ENCODE measurements at regions not wholly inside any gene's neighbourhood (a gene's known extent, or its start where the extent isn't known, plus 50 kb on each side); places are given as distances from the start of the nearest gene placed in this dataset.
"Not testable (repeated sequence)": the region's sequence is repeated elsewhere in the genome, so short reads cannot be mapped to it uniquely, and the experiment has no call there.

- DNase-seq (ENCODE audit: low read depth in 1 of 2, low spot score in 1 of 2): not testable (repeated sequence)
Measured at GRCh38 chr16:88227026-88227721, 155.6 kb upstream of the ZNF469 start.

GRCh38 chr16:88227722-88228482 is 154.9 kb upstream of the ZNF469 start:
- DNase-seq (ENCODE audit: low read depth in 1 of 2, low spot score in 1 of 2): not testable (repeated sequence)

DNA sequence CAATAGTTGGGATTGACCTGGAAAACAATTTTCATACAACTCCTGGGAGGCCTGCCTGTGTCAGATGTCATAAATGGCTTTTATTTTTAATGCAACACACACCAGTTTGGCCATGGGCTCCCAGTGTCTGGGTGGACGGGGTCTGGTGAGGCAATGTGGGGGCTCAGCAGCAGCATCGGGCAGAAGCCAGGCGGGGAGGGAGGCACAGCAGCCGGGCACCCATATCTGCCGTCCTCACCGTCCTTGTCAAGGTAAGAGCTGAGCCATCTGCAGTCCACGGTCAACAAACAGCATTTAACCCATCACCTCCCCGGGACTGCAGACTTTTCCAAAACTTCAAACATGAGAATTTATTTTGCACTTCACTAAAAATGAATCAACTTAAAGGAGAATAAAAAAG is 154.0 kb upstream of the ZNF469 start:
- not testable (repeated sequence) for DNase-seq (ENCODE audit: low read depth in 1 of 2, low spot score in 1 of 2)

DNA sequence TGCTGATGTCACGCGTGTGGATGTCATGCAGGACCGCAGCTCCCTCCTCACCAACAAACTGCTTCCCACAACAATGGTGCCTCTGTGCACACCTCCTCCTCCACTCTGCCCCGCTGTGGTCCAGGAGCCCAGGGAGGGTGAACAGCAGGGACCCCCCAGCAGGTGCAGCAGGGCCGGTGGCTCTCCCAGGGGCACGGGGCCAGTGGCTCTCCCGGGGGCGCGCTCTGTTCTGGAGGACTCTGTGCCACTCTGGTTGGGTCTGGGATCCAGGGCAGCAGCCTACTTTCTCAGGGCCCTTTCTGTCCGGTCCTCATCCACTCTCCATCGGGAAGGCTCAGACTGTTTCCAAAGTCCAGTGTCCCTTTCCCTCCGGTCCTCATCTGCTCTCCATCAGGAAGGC is 153.0 kb upstream of the ZNF469 start:
- DNase-seq (ENCODE audit: low read depth in 1 of 2, low spot score in 1 of 2): not testable (repeated sequence)

- DNase-seq (ENCODE audit: low read depth in 1 of 2, low spot score in 1 of 2): not testable (repeated sequence)
Measured at GRCh38 chr16:88230276-88230966, 152.3 kb upstream of the ZNF469 start.

DNA sequence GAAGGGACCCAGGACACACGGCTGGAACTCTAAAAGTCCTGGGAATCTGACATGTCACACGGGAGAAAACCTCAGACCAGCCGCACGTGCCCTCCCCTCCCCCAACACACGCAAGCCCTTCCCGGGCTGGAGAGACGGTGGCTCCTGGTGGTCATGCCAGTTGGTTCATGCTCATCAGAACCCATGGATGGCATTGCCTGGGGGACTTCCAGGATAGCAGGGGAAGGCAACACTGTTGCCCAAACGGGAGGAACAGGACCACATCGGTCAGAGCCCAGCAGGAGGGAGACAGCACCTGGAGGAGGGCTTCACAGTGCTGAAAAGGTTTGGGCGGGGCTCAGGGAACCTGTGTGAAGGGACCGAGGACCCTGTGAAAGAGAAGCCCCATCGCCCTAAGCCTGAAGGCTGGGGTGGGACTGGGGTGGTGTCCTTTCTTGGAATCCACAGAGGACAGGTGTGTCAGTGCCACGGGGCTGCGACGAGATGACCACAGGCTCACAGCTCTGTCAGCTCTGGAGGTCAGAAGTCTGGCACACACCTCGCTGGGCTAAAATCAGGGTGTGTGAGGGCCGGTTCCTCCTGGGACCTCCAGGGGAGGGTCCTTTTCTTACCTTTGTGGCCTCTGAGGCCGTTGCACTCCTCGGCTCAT is 151.7 kb upstream of the ZNF469 start:
- not testable (repeated sequence) for DNase-seq (ENCODE audit: low read depth in 1 of 2, low spot score in 1 of 2)

- not testable (repeated sequence) for DNase-seq (ENCODE audit: low read depth in 1 of 2, low spot score in 1 of 2)
Measured at GRCh38 chr16:88231839-88232238, 150.9 kb upstream of the ZNF469 start.

DNA sequence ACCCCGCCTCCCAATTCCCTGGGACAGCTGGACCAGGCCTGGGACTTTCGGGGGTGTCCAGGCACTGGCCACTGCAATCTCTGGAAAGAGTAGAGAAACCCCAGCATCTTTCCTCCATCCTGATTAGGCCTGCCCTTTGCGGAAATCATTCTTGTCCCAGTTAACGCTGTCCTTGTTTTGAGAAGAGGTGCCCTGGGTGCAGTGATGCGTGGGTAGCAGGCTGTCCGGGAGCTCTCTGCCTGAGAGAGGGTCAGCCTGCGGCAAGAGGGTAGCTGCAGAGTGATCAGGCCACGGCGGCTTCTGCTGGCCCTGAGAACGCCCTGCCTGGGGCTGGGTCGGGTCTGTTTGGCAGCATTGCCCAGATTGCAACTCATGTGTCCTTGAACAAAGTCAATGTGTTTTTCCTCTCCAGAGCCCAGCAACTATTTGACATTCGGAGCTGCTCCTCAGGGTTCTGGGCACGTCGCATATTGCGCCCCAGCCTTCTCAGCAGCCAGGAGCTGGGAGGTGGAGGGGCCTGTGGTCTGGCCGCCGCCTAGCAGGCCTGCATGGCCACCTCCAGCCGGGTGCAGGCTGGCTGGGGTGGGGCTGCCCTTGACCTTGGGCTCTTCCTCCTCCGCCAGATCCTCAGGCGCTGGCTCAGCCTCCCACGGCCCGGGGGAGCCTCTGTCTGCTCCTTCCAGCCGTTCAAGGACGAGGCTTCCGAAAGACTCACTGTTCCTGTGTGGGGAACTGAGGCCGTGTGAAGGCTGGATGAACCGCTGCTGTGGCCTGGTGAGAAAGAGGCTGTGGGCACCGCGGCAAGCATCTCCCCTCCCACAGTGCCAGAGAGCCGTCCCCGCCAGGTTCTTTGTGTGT is 150.1 kb upstream of the ZNF469 start:
- DNase-seq (ENCODE audit: low read depth in 1 of 2, low spot score in 1 of 2): not testable (repeated sequence)

DNA sequence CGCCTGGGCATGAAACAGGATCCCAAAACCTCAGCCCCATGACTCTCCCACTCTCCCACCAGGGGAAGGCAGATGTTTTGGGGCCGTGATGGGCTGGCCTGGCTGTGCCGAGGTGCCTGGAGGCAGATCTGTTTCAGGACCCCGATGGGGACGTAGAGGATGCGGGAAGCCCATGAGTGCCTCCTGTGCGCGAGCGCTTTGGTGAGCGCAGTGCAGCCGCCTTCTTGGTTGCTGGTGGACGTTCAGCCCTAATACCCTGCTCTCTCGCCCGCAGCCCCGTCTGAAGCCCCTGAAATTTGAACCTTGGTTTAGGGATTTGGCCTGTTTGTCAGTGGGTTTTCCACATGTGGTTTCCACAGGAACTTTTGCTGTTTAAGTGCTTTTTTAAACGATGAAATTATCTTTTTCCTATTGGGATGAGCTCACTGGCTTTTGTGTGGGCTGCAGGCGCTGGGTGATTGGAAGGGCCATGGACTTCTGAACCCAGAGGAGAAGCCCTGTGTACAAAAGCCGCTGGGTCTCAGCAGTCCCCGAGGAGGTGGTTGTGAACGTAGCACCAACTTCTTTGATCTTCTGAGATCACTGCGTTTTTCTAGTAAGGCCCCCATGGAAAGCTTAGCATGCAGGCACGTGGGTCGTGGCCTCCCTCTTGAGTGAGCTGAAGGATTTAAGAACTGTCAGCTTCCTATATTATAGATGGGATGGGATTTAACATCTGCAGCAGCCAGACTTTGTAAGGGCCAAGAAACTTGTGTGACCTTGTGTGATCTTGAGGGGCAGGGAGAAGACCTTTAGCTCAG is 148.9 kb upstream of the ZNF469 start:
- not testable (repeated sequence) for DNase-seq (ENCODE audit: low read depth in 1 of 2, low spot score in 1 of 2)

DNA sequence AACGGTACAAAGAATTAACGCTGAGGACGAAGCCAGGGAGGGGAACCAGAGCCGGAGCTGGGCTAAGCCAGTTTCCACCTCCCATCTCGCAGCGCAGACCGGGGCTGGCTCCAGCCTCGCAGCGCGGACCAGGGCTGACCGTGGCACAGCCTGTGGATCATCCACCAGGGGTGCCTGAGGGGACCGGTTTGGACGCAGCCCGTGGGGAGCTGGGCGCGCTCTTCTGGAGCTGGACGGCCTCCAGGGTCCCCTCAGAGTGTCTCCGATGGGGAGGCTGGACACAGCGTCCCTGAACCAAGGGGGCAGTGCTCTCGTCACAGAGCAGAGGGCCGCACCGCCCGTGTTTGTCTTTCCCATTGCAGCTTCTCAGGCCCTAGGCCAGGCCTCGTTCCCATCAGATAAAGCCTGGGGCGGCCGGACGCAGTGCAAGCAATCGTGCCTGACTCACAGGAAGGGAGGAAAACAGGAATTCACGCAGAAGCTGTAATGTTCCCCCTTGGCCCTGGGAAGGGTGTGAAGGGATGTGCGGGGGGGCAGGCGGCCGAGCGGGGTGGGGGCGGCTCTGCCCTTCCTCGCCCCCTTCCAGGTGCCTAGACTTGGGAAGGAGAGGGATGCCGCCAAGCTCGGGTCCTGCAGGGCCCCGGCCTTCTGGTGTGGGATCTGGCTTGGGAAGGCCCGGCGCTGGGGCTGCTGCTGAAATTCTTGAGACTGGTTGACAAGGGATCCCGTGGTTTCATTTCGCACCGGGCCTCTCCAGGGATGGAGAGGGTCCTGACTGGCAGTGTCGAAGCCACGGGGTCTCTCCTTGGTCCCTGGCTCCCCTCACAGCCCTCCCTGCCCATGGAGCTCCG is 148.1 kb upstream of the ZNF469 start:
- not testable (repeated sequence) for DNase-seq (ENCODE audit: low read depth in 1 of 2, low spot score in 1 of 2)

DNA sequence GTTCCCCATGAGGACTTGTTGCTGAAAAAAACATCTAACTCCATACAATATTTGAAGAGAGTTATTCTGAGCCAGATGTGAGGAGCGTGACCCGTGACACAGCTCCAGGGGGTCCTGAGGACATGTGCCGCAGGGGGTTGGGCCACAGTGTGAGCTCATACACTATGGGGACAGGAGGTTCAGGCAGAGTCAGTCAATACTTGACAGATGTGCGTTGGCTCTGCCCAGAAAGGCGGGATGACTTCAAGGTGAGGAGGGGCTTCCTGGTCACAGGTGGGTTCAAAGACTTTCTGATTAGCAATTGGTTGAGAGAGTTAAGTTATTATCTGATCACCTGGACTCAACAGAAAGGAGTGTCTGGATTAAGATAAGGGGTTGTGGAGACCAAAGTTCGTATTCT is 147.1 kb upstream of the ZNF469 start:
- not testable (repeated sequence) for DNase-seq (ENCODE audit: low read depth in 1 of 2, low spot score in 1 of 2)

- not testable (repeated sequence) for DNase-seq (ENCODE audit: low read depth in 1 of 2, low spot score in 1 of 2)
Measured at GRCh38 chr16:88236229-88236628, 146.5 kb upstream of the ZNF469 start.

DNA sequence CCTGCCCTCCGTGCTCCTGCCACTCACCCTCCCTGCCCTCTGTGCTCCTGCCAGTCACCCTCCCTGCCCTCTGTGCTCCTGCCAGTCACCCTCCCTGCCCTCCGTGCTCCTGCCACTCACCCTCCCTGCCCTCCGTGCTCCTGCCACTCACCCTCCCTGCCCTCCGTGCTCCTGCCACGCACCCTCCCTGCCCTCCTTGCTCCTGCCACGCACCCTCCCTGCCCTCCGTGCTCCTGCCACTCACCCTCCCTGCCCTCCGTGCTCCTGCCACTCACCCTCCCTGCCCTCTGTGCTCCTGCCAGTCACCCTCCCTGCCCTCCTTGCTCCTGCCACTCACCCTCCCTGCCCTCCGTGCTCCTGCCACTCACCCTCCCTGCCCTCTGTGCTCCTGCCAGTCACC is 145.4 kb upstream of the ZNF469 start:
- not testable (repeated sequence) for DNase-seq (ENCODE audit: low read depth in 1 of 2, low spot score in 1 of 2)

DNA sequence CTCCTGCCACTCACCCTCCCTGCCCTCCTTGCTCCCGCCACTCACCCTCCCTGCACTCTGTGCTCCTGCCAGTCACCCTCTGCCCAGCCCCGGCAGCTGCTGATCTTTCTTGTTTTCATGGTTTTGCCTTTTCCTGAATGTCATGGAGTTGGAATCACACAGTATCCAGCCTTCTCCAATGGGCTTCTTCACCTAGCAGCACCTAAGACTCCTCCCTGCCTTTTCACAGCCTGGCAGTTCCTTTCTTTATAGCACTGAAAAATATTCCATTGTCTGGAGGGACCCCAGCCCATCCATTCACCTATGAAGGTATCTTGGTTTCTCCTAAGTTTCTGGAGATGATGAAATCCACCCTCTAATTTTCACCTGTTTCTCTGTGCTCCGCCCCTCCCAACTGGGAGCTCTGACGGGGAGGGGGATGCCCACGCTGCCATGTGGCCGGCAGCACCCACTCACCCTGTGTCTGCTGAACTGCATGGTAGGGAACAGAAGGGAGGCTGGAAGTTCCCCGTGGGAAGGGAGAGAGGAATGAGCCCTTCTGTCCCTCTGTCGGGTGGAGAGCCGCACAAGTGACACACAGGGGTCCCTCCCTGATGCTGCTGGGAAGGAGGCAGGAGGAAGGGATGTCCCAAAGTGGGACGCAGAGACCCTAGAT is 144.9 kb upstream of the ZNF469 start:
- DNase-seq (ENCODE audit: low read depth in 1 of 2, low spot score in 1 of 2): not testable (repeated sequence)

GRCh38 chr16:88238732-88239274 is 144.0 kb upstream of the ZNF469 start:
- DNase-seq (ENCODE audit: low read depth in 1 of 2, low spot score in 1 of 2): not testable (repeated sequence)

GRCh38 chr16:88240118-88240517 is 142.6 kb upstream of the ZNF469 start:
- not testable (repeated sequence) for DNase-seq (ENCODE audit: low read depth in 1 of 2, low spot score in 1 of 2)

GRCh38 chr16:88240776-88241175 is 142.0 kb upstream of the ZNF469 start:
- DNase-seq (ENCODE audit: low read depth in 1 of 2, low spot score in 1 of 2): not testable (repeated sequence)
